ENCODE measurements at regions not wholly inside any gene's neighbourhood (a gene's known extent, or its start where the extent isn't known, plus 50 kb on each side); places are given as distances from the start of the nearest gene placed in this dataset.

DNA sequence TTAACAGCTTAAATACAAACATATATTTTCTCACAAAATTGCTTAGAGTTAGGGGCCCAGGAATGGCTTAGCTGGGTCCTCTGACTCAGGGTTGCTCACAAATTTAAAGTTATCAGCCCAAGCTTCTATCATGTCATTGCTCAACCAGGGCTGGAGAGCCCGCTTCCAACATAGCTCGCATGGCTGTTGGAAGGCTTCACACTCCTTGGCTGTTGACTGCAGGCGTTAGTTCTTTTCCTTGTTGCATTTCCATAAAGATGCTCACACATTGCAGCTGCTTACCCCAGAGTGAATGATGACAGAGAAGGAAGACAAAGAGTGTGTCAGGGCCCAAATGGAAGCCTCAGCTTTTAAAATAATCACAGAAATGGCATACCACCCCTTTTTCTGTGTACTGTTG, 62.9 kb upstream of the TFPI start:
- Histone ChIP-seq H2BK20ac (ENCODE audit: low read length) (no peak overlapping the region), H2BK12ac (ENCODE audit: low read depth, low read length) (no peak overlapping the region), H4K5ac (ENCODE audit: insufficient read length, low read depth, low read length) (no peak overlapping the region), H3K4me2 (ENCODE audit: insufficient read depth in 1 of 2, low read depth in 2 of 2, low read length in 2 of 2) (no peak overlapping the region), H3K18ac (ENCODE audit: extremely low read depth, low read length) (no peak overlapping the region), H3K27me3 (replicated peaks in 1 of 4; ENCODE audit: control insufficient read depth in 3 of 4, extremely low read depth in 1 of 4, insufficient read depth in 3 of 4, low read length in 3 of 4) (no peaks in the 10 kb centered on the region), H3K56ac (replicated peaks; ENCODE audit: insufficient read length, low read depth, low read length) (no peak overlapping the region), H2AFZ (ENCODE audit: low read length) (no peak overlapping the region), H4K20me1 (replicated peaks in 1 of 2; ENCODE audit: control insufficient read depth in 1 of 2, insufficient read depth in 2 of 2, low read length in 2 of 2) (no peaks in the 10 kb centered on the region), H3K9ac (replicated peaks in 1 of 4; ENCODE audit: extremely low read depth in 1 of 4, low read depth in 3 of 4, low read length in 3 of 4) (no peak overlapping the region), H3K4me3 (ENCODE audit: extremely low read depth in 1 of 4, insufficient read depth in 2 of 4, low read depth in 3 of 4, low read length in 4 of 4) (no peak overlapping the region), H2BK5ac (ENCODE audit: low read depth, low read length) (no peak overlapping the region), H4K8ac (ENCODE audit: extremely low read depth, insufficient read depth, low read length) (no peak overlapping the region), H3K4me1 (replicated peaks in 1 of 4; ENCODE audit: control insufficient read depth in 3 of 4, insufficient read depth in 4 of 4, low read length in 3 of 4) (peaks cover 0 to 8% (median 5%) of the 10 kb centered on the region in 4 experiments; a peak in 3 of 7 replicates), H3K23ac (ENCODE audit: insufficient read length) (no peak overlapping the region), H2BK15ac (ENCODE audit: low read length) (no peak overlapping the region), H2BK120ac (replicated peaks; ENCODE audit: low read depth, low read length) (no peak overlapping the region), H3K36me3 (ENCODE audit: control insufficient read depth in 2 of 4, insufficient read depth in 4 of 4, low read length in 3 of 4) (no peaks in the 10 kb centered on the region), H3K23me2 (ENCODE audit: low read depth, low read length) (no peaks in the 10 kb centered on the region), H4K91ac (replicated peaks; ENCODE audit: insufficient read length, low read length) (no peak overlapping the region), H3K9me3 (ENCODE audit: insufficient read depth in 2 of 2, low read depth in 1 of 2, low read length in 1 of 2) (no peaks in the 10 kb centered on the region), H3K14ac (ENCODE audit: insufficient read length) (no peak overlapping the region), H2AK5ac (ENCODE audit: low read depth, low read length) (no peak overlapping the region), H3K4ac (replicated peaks; ENCODE audit: insufficient read length, low read depth, low read length) (no peak overlapping the region), H3K79me1 (ENCODE audit: low read depth, low read length) (no peaks in the 10 kb centered on the region), H3K79me2 (ENCODE audit: control insufficient read depth in 1 of 2, insufficient read depth in 2 of 2, low read length in 2 of 2) (no peaks in the 10 kb centered on the region), H3K27ac (ENCODE audit: low read depth, low read length) (no peak overlapping the region)
- ChIA-PET CTCF (ENCODE audit: partially characterized antibody) (interaction anchor here (0.9 to 1.5 kb wide), 2 partner anchors 35 to 118 kb away, joined by 5 read pairs; no protein-coding TSS in a partner anchor), POLR2A (ENCODE audit: partially characterized antibody) (no interaction called here)
- WGBS, 2 experiments (ENCODE audit: extremely low coverage in 1 of 2, insufficient coverage in 1 of 2, insufficient read length in 1 of 2, insufficient replicate concordance in 2 of 2, low coverage in 1 of 2, low lambda C conversion rate in 2 of 2, missing lambda C conversion rate in 1 of 2) = 88% methylated on average over 3 of the region's 3 CpGs; no CpG with 5 or more reads in 1 of the 2 experiments
- no peak for FAIRE-seq
- DNase-seq (ENCODE audit: low read depth in 1 of 2, low spot score in 2 of 2) = no peak
- TF ChIP-seq JUND (IDR thresholded peaks at IDR 0.05; ENCODE audit: low read length) (no peak), CEBPB (IDR thresholded peaks at IDR 0.05; ENCODE audit: low read depth, low read length) (0 out of 2 replicates have a peak, but pooled peaks have one; percentile 7)

All from H1 (cell line).